Adrenal gland (tissue), 5 donors: ENCODE measurements at regions not wholly inside any gene's neighbourhood (a gene's known extent, or its start where the extent isn't known, plus 50 kb on each side); places are given as distances from the start of the nearest gene placed in this dataset.
"Not testable (repeated sequence)": the region's sequence is repeated elsewhere in the genome, so short reads cannot be mapped to it uniquely, and the experiment has no call there.

Source experiments
- POLR2A ChIP-seq, 2 donors: fragments of 450-650 bp; IDR thresholded peaks; one replicate each; pipeline ENCODE4 v1.6.1; 2017; ENCODE audit warnings: antibody characterized with exemption in 2 of 2, mild to moderate bottlenecking in 2 of 2, moderate library complexity in 1 of 2
- TF ChIP-seq, protein P1 (sequence below), 6 experiments: fragments of 450-650 bp in 4 of 6; fragments of 200-600 bp in 2 of 6; sonication (generic) in 1 of 6; IDR thresholded peaks; 1 replicate in 5 of 6; 2 replicates in 1 of 6; pipeline versions ENCODE4 v1.5.1 to v1.8.0; 2016 to 2021; ENCODE audit warnings: antibody characterized with exemption in 6 of 6, mild to moderate bottlenecking in 2 of 6, moderate library complexity in 1 of 6
- donor health status: DM: no; HTN: no; CAD: no.

DNA sequence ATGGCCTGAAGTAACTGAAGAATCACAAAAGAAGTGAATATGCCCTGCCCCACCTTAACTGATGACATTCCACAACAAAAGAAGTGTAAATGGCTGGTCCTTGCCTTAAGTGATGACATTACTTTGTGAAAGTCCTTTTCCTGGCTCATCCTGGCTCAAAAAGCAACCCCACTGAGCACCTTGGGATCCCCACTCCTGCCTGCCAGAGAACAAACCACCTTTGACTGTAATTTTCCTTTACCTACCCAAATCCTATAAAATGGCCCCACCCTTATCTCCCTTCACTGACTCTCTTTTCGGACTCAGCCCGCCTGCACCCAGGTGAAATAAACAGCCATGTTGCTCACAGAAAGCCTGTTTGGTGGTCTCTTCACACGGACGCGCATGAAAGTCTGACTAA is 564.5 kb upstream of the SLITRK6 start:
- TF ChIP-seq, protein P1, sequence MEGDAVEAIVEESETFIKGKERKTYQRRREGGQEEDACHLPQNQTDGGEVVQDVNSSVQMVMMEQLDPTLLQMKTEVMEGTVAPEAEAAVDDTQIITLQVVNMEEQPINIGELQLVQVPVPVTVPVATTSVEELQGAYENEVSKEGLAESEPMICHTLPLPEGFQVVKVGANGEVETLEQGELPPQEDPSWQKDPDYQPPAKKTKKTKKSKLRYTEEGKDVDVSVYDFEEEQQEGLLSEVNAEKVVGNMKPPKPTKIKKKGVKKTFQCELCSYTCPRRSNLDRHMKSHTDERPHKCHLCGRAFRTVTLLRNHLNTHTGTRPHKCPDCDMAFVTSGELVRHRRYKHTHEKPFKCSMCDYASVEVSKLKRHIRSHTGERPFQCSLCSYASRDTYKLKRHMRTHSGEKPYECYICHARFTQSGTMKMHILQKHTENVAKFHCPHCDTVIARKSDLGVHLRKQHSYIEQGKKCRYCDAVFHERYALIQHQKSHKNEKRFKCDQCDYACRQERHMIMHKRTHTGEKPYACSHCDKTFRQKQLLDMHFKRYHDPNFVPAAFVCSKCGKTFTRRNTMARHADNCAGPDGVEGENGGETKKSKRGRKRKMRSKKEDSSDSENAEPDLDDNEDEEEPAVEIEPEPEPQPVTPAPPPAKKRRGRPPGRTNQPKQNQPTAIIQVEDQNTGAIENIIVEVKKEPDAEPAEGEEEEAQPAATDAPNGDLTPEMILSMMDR (IDR thresholded peaks at IDR 0.05), result not testable (repeated sequence)
- not testable (repeated sequence) for TF ChIP-seq POLR2A (IDR thresholded peaks at IDR 0.05)
